GM18909 (cell line): ENCODE measurements at regions not wholly inside any gene's neighbourhood (a gene's known extent, or its start where the extent isn't known, plus 50 kb on each side); places are given as distances from the start of the nearest gene placed in this dataset.
A peak's percentile ranks its signal among the peaks of the same experiment; 100 is the strongest.

ENCODE experiments used
- ATAC-seq: cut with Tn5 transposase; IDR thresholded peaks from one replicate; pipeline ENCODE4 v1.9.1; 2021; ENCODE audit warnings: mild to moderate bottlenecking; ENCODE audit not compliant: unreplicated experiment, poor library complexity

GRCh38 chr15:98403169-98403568, 245.2 kb upstream of the IGF1R start:
- no peak for ATAC-seq

- no peak for ATAC-seq
Observed at GRCh38 chr15:98403569-98403968, 244.8 kb upstream of the IGF1R start.

GRCh38 chr15:98405013-98405412, 243.3 kb upstream of the IGF1R start:
- no peak for ATAC-seq

- ATAC-seq, result no peak
Observed at GRCh38 chr15:98408231-98408630, 240.1 kb upstream of the IGF1R start.

- no peak for ATAC-seq
Observed at GRCh38 chr15:98410328-98410727, 238.0 kb upstream of the IGF1R start.

- no peak for ATAC-seq
Observed at GRCh38 chr15:98412852-98413251, 235.5 kb upstream of the IGF1R start.

GRCh38 chr15:98413933-98414546, 234.3 kb upstream of the IGF1R start:
- ATAC-seq, result no peak

- no peak for ATAC-seq
Observed at GRCh38 chr15:98416222-98416855, 232.0 kb upstream of the IGF1R start.

GRCh38 chr15:98417346-98417745, 231.0 kb upstream of the IGF1R start:
- ATAC-seq, result no peak

GRCh38 chr15:98418122-98418521, 230.2 kb upstream of the IGF1R start:
- ATAC-seq, result no peak

- no peak for ATAC-seq
Observed at GRCh38 chr15:98419173-98419780, 229.1 kb upstream of the IGF1R start.

GRCh38 chr15:98420837-98421236, 227.5 kb upstream of the IGF1R start:
- no peak for ATAC-seq

- ATAC-seq, result peak; percentile 86
Observed at GRCh38 chr15:98421419-98422129, 226.8 kb upstream of the IGF1R start.

- peak; percentile 3 for ATAC-seq
Observed at GRCh38 chr15:98422130-98422478, 226.2 kb upstream of the IGF1R start.

- ATAC-seq, result no peak
Observed at GRCh38 chr15:98425173-98425572, 223.2 kb upstream of the IGF1R start.

- no peak for ATAC-seq
Observed at GRCh38 chr15:98427321-98427720, 221.0 kb upstream of the IGF1R start.

GRCh38 chr15:98428253-98428989, 219.9 kb upstream of the IGF1R start:
- peak; percentile 93 for ATAC-seq

GRCh38 chr15:98431171-98431570, 217.2 kb upstream of the IGF1R start:
- no peak for ATAC-seq

GRCh38 chr15:98433346-98433745, 215.0 kb upstream of the IGF1R start:
- ATAC-seq, result no peak

- ATAC-seq, result no peak
Observed at GRCh38 chr15:98433856-98434255, 214.5 kb upstream of the IGF1R start.

GRCh38 chr15:98437752-98438151, 210.6 kb upstream of the IGF1R start:
- ATAC-seq, result no peak
